ENCODE measurements at regions not wholly inside any gene's neighbourhood (a gene's known extent, or its start where the extent isn't known, plus 50 kb on each side); places are given as distances from the start of the nearest gene placed in this dataset.

DNA sequence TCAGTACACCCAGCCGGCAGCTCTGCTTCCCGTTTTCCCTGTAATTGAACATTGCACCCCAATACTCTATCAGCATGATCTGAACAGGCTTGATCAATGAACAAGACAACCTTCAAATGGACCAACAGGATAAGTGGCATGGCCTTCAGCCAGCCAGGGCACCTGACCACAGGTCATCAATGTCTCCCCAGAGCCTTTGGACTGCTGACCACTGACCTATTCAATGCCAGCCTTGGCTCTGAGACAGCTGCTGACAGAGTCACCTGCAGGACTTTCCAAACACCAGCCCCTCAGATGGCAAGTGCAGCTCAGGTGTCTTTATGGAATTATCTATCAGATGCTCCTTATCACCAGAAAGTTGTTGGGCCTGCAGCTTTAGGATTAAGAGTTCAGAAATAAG, 462.9 kb upstream of the ASIC2 start:
- TF ChIP-seq TAF1 (conservative IDR thresholded peaks at IDR 0.05) = no peak
- TF ChIP-seq, protein P1, sequence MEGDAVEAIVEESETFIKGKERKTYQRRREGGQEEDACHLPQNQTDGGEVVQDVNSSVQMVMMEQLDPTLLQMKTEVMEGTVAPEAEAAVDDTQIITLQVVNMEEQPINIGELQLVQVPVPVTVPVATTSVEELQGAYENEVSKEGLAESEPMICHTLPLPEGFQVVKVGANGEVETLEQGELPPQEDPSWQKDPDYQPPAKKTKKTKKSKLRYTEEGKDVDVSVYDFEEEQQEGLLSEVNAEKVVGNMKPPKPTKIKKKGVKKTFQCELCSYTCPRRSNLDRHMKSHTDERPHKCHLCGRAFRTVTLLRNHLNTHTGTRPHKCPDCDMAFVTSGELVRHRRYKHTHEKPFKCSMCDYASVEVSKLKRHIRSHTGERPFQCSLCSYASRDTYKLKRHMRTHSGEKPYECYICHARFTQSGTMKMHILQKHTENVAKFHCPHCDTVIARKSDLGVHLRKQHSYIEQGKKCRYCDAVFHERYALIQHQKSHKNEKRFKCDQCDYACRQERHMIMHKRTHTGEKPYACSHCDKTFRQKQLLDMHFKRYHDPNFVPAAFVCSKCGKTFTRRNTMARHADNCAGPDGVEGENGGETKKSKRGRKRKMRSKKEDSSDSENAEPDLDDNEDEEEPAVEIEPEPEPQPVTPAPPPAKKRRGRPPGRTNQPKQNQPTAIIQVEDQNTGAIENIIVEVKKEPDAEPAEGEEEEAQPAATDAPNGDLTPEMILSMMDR (IDR thresholded peaks at IDR 0.05; ENCODE audit: low read depth, low read length, missing input control) = no peak
- TF ChIP-seq NR2F2 (IDR thresholded peaks at IDR 0.05) = no peak
- TF ChIP-seq JUND (IDR thresholded peaks at IDR 0.05) = no peak
- no peak for TF ChIP-seq YY1 (IDR thresholded peaks at IDR 0.05)
- TF ChIP-seq, protein P2, sequence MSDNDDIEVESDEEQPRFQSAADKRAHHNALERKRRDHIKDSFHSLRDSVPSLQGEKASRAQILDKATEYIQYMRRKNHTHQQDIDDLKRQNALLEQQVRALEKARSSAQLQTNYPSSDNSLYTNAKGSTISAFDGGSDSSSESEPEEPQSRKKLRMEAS (IDR thresholded peaks at IDR 0.05) = no peak
- TF ChIP-seq, protein P3, sequence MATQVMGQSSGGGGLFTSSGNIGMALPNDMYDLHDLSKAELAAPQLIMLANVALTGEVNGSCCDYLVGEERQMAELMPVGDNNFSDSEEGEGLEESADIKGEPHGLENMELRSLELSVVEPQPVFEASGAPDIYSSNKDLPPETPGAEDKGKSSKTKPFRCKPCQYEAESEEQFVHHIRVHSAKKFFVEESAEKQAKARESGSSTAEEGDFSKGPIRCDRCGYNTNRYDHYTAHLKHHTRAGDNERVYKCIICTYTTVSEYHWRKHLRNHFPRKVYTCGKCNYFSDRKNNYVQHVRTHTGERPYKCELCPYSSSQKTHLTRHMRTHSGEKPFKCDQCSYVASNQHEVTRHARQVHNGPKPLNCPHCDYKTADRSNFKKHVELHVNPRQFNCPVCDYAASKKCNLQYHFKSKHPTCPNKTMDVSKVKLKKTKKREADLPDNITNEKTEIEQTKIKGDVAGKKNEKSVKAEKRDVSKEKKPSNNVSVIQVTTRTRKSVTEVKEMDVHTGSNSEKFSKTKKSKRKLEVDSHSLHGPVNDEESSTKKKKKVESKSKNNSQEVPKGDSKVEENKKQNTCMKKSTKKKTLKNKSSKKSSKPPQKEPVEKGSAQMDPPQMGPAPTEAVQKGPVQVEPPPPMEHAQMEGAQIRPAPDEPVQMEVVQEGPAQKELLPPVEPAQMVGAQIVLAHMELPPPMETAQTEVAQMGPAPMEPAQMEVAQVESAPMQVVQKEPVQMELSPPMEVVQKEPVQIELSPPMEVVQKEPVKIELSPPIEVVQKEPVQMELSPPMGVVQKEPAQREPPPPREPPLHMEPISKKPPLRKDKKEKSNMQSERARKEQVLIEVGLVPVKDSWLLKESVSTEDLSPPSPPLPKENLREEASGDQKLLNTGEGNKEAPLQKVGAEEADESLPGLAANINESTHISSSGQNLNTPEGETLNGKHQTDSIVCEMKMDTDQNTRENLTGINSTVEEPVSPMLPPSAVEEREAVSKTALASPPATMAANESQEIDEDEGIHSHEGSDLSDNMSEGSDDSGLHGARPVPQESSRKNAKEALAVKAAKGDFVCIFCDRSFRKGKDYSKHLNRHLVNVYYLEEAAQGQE (IDR thresholded peaks at IDR 0.05) = no peak
- TF ChIP-seq, protein P4, sequence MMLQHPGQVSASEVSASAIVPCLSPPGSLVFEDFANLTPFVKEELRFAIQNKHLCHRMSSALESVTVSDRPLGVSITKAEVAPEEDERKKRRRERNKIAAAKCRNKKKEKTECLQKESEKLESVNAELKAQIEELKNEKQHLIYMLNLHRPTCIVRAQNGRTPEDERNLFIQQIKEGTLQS (IDR thresholded peaks at IDR 0.05) = no peak
- no peak for TF ChIP-seq HNF4G (IDR thresholded peaks at IDR 0.05)

All from liver (tissue), 3 donors.